NCI-H524 (cell line): ENCODE measurements at regions not wholly inside any gene's neighbourhood (a gene's known extent, or its start where the extent isn't known, plus 50 kb on each side); places are given as distances from the start of the nearest gene placed in this dataset.
A peak's percentile ranks its signal among the peaks of the same experiment; 100 is the strongest.
"Not testable (repeated sequence)": the region's sequence is repeated elsewhere in the genome, so short reads cannot be mapped to it uniquely, and the experiment has no call there.

Source experiments
- DNase-seq, 2 experiments: peaks; one replicate each; lab custom pipeline; 2025; lab: John Stamatoyannopoulos, UW

DNA sequence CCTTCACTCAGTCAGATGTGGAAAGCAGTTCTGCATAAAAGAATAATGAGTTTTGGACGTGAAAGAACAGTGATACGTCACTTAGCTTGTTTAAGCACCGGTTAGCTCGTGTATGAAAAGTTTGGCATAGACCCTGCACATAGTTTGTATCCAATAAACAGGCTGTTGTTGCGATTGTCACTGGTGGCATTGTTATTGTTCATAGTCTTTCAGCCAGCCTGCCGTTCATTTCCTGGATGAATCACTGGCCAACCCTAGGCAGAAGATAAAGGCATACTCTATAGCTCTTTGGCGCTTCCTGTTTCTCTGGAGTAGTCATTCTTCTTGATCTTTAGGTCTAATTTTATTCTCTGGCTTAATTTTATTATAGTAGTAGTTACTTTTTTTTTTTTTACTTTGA is 57.8 kb upstream of the ANKRD30A start:
- no peak for DNase-seq

- DNase-seq: not testable (repeated sequence)
Observed at GRCh38 chr10:37062296-37062695, 63.1 kb upstream of the ANKRD30A start.

- DNase-seq: no peak
Observed at GRCh38 chr10:37057261-37057660, 68.1 kb upstream of the ANKRD30A start.

DNA sequence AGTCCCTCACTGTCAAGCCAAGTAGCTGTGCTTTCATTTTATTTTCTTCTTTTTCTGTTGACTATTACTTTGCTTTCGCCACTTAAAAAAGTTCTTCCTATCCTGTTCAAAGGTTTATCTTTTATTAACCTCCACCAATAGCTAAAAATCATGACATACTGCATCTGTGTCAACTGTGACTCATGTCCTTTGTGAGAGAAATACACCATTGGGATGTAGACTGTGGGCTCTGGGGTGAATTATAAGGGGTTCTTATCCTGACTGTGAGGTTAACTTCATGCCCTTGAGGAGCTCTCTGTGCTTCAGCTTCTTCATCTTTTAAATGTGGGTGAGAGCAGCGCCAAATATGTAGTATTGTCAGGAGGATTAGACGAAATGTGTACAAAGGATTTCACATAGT is 71.9 kb upstream of the ANKRD30A start:
- DNase-seq: no peak

DNA sequence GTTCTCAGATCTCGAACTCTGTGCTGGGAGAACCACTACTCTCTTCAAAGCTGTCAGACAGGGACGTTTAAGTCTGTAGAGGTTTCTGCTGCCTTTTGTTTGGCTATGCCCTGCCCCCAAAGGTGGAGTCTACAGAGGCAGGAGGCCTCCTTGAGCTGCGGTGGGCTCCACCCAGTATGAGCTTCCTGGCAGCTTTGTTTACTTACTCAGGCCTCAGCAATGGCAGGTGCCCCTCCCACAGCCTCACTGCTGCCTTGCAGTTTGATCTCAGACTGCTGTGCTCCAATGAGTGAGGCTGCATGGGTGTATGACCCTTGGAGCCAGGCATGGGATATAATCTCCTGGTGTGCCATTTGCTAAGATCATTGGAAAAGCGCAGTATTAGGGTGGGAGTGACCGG is 75.4 kb upstream of the ANKRD30A start:
- not testable (repeated sequence) for DNase-seq

DNA sequence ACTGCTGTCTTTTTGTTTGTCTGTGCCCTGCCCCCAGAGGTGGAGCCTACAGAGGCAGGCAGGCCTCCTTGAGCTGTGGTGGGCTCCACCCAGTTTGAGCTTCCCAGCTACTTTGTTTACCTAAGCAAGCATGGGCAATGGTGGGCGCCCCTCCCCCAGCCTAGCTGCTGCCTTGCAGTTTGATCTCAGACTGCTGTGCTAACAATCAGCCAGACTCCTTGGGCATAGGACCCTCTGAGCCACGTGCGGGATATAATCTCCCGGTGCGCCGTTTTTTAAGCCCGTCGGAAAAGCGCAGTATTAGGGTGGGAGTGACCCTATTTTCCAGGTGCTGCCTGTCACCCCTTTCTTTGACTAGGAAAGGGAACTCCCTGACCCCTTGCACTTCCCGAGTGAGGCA is 81.1 kb upstream of the ANKRD30A start:
- DNase-seq: not testable (repeated sequence)

- no peak for DNase-seq
Observed at GRCh38 chr10:37035853-37036252, 89.5 kb upstream of the ANKRD30A start.

GRCh38 chr10:37015498-37015897 is 109.9 kb upstream of the ANKRD30A start:
- DNase-seq: no peak

DNA sequence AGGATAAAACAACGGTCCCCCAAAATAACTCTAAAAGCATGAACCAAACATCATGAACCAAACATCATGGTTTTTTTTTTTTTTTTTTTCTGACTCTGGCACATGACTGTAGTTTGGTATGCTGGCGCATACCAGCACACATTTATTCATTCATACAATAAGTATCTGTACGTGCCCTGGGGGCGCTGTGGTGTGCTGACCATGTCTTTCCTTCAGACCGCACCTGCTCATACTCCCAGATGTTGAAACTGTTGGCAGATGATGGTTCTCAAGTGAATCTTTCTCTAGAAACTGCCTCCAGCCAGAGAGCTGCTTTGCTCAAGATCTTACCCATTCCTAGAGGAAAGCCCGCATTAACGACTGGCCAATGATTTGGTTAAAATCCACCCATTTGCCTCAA is 114.7 kb upstream of the ANKRD30A start:
- no peak for DNase-seq

- peak in 1 of 2 experiments; percentile 0 for DNase-seq
Observed at GRCh38 chr10:37008276-37008675, 117.1 kb upstream of the ANKRD30A start.

DNA sequence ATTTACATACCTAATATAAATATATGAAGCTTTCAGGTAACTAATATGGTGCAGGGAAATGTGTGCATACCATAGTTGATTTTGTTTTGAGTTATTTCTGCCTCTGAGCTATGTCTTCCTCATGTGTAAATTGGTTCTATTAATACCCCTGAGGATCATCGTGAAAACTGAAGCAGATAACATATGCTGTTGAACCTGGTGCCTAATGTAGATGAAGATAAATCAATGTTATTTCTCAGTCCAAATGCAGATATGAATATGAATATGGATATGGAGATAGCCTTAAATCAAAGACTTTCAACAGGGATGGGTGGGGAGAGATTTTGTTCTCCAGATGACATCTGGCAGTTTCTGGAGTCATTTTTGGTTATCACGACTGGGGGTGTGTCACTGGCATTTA is 122.3 kb upstream of the ANKRD30A start:
- no peak for DNase-seq

- DNase-seq: not testable (repeated sequence)
Observed at GRCh38 chr10:36995806-36996205, 129.6 kb upstream of the ANKRD30A start.

- DNase-seq: no peak
Observed at GRCh38 chr10:36994886-36995285, 130.5 kb upstream of the ANKRD30A start.

- no peak for DNase-seq
Observed at GRCh38 chr10:36989233-36989632, 136.2 kb upstream of the ANKRD30A start.

DNA sequence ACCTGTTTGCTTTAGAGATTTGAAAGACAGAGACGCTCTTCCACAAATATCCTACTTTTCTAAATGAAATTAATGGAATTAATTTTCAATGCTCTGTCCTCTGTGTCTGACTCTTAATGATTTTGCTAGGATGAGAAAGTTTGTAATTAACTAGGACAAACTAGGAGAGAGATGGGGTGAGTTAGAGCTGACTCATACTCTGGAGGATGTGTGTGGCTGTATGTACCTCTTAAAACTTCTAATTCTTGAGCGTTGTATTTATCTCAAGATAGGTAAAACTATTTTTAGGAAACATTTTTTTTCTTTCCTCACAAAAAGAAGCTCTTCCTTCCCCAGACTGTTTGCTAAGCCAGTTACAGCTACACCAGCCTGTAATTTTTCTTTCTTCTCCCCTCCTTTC is 178.8 kb upstream of the ANKRD30A start:
- no peak for DNase-seq

DNA sequence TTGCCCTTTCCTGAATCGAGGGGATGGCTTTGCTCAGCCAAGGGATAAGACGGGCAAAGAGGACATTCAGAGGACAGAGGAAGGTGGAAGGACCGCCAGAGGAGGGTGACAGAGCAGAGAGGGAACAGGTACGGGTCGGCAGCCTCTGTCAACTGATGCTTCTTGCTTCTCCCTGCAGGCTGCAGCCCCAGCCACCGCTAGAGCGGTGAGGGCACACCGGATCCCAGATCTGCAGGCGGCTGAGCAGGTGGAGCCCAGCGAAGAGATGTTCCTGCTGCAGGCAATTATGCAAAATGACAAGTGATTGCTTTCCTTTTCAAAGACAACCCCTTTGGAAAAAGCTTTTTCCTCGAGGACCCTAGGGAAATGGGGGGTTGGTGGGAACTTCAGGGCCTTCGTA is 181.9 kb upstream of the ANKRD30A start:
- no peak for DNase-seq

DNA sequence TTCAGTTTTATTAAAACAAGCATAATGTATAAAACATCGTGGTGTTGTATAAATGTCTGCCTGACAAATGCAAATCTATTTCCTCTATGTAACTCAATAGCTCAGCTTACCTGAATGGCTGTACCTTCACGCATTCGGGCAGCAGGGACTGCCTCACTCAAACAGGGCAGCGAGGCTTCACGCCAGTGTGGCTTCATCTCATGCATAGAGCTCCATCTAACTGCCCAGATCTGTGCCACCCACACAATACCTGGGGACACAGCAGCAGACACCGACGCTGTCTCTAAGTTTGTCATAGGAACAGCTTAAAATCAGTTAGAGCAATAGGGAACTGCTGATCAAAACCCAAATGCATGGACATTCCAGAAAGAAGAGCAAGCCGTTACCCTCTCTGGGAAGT is 182.8 kb upstream of the ANKRD30A start:
- peak in 1 of 2 experiments; percentile 3 for DNase-seq

DNA sequence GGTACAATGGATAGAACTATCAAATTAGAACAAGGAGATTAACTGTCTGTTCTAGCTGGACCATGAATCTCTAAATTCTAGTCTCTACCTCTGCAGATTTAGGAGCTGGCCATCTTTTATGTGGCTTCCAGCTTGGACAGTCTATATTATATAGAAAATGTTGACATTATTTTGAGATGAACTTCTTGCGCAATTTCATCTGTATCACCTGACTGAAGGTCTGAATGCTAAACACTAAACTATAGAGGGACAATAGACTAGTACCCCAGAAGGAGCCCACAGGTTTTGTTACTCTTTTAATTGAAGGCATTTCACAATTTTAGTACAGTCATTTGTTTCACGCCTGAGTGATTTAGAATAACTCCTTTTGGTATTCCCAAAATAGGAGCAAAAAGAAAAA is 222.4 kb upstream of the ANKRD30A start:
- DNase-seq: no peak

DNA sequence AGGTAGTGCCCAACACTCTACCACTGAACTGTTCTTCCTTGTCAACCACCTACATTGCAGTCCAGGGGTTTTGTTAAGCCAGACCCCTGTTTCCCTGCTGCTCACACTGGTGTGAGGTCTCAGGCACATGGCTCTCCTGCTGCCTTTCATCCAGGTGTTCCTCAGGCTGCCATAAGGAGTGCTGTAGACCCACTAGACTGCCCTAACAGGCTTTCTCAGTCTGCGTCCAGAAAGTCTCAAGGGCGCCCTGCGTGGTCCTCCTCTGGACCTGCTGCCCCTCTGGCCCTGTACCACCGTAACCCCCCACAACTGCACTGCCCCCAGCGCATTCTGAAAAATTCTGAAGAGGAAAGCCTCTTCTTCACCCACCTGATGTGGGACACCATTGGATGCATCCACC is 225.7 kb upstream of the ANKRD30A start:
- DNase-seq: no peak

DNA sequence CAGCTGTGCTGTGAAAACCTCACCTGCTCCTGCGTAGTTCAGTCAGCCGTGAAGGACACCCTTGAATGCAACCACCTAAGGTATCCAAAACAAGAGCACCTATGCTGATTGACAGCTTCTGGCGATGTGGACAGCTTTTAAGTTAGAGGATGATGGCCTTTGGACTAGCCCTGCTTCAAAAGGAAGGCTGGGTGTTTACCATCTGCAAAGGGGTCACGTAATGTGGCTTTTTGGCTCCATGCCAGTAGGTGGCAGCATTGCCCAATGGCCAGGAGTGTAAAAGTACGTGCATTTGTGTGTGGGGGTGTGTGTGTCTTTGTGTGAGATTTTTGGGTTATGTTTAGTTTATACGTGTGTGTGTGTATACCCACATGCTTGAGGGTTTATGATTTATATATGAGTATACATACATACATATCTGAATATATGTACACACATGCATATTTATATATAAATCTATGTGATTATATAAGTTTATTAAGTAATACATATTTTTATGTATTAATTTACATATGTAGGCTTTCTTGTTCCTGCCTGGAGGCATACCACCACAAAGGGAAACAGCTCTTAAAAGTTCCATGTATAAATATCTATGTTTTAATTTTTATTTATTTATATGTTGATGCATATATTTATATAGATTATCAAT is 236.3 kb upstream of the ANKRD30A start:
- DNase-seq: peak in 1 of 2 experiments; percentile 61

GRCh38 chr10:36886303-36886891 is 239.0 kb upstream of the ANKRD30A start:
- DNase-seq: no peak

- no peak for DNase-seq
Observed at GRCh38 chr10:36885746-36886145, 239.7 kb upstream of the ANKRD30A start.

- DNase-seq: peak in 1 of 2 experiments; percentile 10
Observed at GRCh38 chr10:36882781-36883180, 242.6 kb upstream of the ANKRD30A start.

GRCh38 chr10:36880898-36881297 is 244.5 kb upstream of the ANKRD30A start:
- peak in 1 of 2 experiments; percentile 24 for DNase-seq
